Right renal pelvis (tissue), 4 donors: ENCODE measurements at regions not wholly inside any gene's neighbourhood (a gene's known extent, or its start where the extent isn't known, plus 50 kb on each side); places are given as distances from the start of the nearest gene placed in this dataset.
"Not testable (repeated sequence)": the region's sequence is repeated elsewhere in the genome, so short reads cannot be mapped to it uniquely, and the experiment has no call there.

Experiments used
- DNase-seq, 4 donors: peaks; one replicate each; pipeline ENCODE4 v3.0.0-alpha.2; 2013; ENCODE audit warnings: low read depth in 4 of 4, low spot score in 3 of 4, missing footprints in 1 of 4

DNA sequence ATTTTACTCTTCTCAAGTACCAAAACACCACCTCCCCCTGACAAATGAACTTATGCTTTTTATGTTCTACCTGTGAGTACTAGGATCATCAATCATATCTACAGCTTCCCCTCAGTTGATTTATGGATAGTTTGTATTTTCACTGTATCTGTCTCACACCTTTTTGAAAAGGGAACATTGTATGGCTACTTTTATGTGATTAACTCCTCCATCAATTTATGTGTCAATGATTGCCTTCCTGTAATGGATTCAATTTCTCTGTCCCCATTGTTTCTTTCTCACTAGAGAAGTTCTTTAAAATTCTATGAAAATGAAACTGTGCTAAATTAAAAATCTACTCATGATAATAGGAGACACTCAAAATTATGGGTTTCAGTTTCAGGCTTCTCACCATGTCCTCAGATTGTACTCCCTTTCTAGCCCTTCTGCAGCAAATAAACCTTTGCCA is 935.0 kb downstream of the TRIB2 start:
- DNase-seq, result no peak

DNA sequence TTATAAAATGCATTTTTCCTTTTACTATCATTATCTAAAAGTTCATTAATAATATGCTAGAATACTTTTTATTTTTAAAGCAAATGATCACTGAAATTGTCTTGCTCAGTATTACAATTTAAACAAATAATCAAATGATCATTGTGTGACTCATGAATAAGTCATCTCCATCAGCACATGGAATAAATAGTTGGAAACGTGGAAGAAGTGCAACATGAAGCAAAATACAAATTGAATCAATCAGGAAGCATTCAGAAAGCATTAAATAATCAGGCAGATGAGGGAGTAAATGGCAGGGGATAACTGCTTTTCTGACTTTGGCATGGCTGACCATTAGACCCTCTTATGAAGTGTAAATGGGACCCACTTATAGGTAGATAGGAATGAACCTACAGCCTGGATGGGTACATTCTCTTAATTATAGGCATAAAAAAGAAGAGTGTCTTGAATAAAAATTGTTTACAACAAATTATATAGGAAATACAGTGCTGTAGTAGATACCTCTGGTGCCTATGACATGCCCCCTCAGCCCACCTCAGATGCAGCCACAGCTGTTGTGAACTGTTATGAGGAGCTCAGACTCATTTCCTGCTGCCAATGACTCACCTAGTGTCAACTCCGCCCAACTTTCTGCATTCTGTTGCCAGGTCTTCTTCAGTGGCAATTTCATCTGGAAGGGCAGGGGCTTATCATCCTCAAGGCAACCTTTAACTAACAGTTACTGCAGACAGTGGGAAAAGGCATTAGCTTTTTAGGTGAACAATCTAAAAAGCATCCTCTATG is 936.0 kb downstream of the TRIB2 start:
- DNase-seq, result no peak

DNA sequence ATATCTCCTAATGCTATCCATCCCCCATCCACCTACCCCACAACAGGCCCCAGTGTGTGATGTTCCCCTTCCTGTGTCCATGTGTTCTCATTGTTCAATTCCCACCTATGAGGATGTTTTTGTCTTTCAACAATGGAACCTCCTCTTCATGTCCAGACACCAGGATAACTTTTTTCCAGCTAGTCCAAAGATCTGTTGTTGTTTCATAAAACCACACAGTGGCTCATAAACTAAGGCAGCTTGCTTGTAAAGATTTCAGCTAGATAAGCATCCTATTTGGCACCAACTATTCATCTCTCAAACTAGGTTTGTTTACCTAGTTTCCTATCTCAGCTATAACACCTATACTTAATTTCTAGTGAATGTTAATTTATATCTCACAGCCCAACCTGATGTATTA is 937.7 kb downstream of the TRIB2 start:
- no peak for DNase-seq

DNA sequence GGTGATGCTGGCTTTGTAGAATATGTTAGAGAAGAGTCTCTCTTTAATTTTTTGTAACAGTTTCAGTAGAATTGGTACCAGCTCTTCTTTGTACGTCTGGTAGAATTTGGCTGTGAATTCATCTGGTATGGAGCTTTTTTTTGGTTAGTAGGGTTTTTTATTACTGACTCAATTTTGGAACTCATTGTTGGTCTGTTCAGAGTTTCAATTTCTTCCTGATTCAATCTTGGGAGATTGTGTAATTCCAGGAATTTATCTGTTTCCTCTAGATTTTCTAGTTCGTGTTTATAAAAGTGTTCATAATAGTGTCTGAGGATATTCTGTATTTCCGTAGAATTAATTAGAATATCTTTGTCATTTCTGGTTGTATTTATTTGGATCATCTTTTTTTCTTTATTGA is 943.5 kb downstream of the TRIB2 start:
- DNase-seq, result no peak

DNA sequence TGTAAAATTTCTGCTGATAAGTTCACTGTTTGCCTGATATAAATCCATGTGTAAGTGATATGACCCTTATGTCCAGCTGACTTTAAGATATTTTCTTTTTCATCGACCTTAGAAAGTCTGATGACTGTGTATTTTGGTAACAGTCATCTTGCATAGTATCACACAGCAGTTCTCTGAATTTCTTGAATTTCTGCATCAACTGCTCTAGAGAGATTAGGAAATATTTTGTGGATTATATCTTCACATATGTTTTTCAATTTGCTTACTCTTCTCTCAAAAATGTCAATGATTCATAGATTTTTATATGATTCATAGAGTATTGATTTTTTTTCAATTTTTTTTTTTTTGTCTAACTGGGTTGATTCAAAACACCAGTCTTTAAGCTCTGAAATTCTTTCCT is 945.3 kb downstream of the TRIB2 start:
- DNase-seq, result no peak

DNA sequence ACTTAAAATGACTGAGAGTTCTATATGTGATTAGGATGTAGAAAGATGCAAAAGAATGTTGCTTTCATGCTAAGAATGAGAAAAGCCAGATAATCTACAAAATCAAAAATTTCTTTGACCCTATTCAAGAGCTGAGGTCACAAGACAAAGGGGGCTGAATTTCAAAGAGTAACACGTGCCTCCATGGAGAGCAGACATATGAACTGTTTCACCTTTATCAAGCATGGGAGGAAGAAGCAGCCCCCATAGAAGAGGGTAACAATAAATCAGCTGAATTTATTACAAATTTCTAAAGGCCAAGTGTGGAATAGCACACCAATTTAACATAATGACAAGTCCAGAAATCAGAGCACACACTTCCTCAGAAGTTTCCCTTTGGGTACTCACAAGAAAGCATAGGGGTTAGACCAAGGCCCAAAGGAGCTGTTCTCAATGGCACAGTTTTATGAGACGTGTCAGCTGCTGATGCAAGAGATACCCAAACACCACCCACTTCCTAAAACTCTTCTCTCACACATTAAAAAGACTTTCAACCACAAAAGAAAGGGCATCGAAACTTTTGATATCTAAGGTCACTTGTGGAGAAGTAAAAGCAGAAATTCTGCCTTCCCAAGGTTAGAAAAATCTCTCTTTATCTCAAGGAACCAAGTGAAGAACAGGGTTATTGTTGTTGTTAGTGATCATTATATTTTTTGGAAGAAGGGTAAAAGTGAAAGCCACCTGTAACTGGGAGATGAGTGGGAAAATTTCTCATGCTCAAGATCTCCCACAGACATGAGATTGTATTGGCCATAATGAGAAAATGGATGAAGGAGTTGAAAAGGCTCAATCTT is 950.1 kb downstream of the TRIB2 start:
- no peak for DNase-seq

DNA sequence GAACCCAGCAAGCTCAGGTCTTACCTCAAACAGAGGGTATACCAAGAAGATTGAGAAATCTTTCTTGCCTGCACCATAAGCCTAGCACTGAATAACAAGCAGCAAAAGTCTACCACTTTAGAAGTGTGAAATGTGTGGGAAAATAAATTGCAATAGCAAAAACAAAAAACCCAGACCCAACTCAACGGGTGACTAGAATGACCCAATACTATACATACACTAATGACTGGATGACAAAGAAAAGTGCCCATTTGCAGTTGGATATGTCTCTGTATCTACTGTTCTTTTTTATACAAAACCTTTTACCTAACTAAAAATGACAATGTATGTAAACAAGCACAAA is 950.6 kb downstream of the TRIB2 start:
- no peak for DNase-seq

DNA sequence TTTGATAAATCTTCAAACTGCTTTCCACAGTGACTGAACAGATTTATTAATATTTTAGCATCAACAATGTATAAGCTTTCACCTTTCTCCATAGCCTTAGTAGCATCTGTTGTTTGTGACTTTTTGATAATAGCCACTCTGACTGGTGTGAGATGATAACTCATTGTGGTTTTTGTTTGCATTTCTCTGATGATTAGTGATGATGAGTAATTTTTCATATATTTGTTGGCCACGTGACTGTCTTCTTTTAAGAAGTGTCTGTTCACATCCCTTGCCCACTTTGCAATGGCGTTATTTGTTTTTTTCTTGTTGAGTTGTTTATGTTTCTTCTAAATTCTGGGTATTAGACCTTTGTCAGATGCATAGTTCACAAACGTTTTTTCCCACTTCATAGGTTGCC is 952.9 kb downstream of the TRIB2 start:
- DNase-seq, result no peak

DNA sequence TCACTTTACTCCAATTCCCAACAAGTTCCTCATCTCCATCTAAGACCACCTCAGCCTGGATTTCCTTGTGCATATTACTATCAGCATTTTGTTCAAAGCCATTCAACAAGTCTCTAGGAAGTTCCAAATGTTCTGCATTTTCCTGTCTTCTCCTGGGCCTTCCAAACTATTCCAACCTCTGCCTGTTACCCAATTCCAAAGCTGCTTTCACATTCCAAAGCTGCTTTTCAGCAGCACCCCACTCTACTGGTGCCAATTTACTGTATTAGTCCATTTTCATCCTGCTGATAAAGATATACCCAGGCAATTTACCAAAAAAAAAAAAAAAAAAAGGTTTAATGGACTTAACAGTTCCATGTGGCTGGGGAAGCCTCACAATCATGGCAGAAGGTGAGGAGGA is 957.1 kb downstream of the TRIB2 start:
- DNase-seq, result not testable (repeated sequence)

DNA sequence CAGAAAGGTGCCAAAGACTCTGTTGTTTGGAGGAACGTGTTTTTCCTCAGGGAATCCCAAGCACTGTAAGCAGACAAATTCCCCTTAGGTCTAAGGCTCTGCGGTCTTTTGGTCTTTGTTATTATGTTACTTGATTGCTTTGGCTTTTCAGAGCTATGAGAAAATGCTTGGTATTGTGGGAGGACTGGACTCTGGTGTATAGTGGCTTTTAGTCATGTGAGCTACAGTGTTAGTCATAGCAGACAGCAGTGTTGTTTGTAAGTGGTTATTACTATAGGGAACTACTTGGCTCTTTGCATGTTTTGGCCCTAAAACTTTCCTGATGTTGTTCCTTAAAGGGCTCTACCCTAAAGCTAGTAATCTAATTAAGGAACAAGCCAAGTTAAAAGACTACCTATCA is 956.2 kb upstream of the LRATD1 start:
- no peak for DNase-seq

DNA sequence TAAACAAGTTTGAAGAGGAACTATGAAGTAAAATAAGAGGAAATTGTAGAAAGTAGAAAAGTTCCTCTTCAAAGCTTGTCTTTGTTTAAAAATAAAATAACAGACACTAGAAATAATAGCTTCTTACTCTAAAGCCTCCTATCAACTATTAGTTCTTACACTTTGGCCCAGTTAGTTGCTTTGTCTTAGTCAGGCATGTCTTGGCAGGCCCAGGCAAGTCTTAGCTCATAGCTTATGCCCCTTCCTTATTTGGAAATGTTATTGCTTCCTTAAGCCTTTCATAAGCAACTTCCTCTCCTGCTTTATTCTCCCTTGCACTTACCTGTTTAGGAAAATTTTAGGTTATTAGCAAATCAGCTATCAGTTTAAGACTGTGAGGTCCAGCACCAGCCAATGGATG is 950.6 kb upstream of the LRATD1 start:
- no peak for DNase-seq

DNA sequence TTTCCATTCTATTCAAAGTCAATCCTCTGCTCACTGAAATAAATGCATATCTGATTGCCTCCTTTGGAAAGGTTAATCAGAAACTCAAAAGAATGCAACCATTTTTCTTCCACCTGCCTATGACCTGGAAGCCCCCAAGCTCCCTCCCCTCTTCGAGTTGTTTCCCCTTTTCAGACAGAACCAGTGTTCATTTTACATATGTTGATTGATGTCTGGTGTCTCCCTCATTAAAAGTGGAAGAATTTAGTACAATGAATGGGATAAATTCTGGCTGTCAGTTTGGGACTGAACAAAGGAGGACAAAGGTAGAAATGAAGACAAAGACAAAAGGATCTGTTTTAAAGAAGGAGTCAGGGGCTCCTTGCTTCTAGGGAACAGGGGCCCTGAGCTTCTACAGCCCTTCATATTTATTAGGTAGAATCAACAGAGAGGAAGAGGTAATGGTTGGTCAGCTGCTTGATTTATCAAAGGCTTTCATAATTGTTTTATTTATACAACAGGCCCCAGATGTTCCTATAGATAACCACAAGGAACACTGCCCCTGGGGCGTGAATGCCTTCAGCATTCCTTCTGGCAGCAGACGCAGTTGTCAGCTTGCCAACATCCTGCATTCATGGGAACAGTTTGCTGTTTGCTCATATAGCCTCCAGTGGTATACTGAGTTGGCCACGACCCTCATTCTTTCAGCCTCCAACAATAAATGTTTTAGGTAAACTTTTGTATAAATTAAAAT is 949.8 kb upstream of the LRATD1 start:
- DNase-seq, result no peak

DNA sequence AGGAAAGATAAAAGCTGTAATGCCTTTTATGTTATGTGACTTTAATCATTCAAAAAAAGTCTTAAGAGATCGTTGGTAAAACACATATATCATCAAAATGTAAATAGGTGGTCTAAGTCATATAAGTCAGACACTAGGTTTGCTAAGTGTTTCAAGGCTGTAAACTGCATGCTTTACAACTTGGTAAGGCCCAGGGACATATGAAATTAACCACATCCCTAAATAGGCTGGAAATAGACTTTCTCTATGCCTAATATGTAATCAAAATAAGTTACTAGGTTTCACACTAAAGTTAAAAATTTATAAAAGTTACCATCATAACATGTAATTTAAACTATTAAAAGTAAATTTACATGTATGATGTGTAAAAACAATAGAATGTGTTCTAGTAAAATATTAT is 946.3 kb upstream of the LRATD1 start:
- no peak for DNase-seq

DNA sequence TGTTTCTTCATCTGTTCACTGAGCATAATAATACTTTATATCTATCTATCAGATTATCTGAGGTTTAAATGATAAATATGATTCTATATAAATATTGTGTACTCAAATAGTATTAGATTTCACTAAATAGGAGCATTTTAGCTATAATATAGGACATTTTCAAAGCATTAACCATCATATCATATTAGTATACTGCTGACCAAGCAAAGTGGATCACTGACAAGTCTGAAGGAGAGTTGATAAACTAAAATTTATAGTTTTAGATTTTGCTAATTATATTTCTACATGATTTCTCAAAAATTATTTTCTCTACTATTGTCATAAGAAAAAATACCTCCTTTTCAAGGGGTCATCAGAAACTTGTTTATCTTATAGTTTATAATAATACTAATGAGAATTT is 937.8 kb upstream of the LRATD1 start:
- no peak for DNase-seq

DNA sequence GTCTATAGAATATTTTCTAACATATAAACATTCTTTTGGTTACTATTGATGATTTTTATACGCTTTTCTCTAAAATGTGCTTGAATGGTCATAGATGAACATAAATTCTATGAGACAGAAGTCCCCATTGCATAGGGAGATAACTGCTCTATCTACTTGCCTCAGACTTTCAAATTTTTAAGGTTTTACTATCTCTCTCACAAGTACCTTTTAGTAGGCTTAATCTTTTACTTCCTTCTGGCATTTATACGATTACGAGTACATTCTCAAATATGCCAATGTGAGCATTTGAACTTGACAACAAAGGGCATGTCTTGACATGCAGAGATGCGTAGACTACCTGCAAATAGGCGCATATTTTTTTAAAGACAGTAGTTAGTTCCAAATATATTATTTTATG is 935.9 kb upstream of the LRATD1 start:
- DNase-seq, result no peak

DNA sequence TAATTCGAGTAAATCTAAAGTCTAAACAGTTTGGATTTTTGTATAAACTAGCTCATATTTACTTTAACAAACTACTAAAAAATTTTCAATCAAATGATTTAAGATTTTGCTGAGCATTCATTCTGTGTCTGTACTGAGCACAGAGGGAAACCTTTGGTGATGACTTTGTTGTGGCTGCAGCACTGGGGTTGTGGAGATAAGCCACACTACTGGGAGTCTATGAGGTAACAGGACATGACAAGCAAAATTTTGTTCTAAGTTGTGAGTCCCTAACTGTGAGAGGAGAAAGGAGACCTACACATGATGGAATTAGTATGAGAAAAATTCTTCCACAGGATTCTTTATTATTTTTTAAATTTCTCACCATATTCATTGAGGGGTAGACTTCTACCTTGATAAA is 933.7 kb upstream of the LRATD1 start:
- no peak for DNase-seq

DNA sequence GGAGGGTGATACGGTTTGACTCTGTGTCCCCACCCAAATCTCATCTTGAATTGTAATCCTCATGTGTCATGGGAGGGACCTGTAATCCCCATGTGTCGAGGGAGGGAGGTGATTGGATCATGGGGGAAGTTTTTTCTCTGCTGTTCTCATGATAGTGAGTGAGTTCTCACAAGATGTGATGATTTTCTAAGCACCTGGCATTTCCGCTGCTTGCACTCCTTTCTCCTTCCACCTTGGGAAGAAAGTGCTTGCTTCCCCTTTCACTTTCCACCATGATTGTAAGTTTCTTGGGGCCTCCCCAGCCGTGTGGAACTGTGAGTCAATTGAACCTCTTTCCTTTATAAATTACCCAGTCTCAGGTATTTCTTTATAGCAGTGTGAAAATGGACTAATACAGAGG is 932.6 kb upstream of the LRATD1 start:
- DNase-seq, result not testable (repeated sequence)

DNA sequence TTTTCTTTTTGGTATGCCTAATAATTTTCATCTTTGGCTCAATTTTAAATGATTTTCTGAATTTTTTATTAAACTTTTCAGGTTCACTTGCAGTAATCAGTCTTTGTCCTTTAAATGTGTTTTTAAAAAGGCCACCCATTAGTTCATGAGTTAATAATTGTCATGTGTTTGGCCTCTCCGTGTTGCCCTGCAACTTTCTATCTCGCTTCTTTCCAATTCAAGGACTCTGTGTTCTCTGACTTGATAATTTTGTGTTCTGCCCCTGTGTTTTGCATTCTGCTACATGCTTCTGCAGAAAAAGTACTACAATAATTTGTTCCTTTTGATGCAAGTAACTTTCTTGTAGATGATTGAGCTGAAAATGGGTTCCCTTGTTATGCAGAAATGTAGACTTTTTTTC is 921.4 kb upstream of the LRATD1 start:
- no peak for DNase-seq

DNA sequence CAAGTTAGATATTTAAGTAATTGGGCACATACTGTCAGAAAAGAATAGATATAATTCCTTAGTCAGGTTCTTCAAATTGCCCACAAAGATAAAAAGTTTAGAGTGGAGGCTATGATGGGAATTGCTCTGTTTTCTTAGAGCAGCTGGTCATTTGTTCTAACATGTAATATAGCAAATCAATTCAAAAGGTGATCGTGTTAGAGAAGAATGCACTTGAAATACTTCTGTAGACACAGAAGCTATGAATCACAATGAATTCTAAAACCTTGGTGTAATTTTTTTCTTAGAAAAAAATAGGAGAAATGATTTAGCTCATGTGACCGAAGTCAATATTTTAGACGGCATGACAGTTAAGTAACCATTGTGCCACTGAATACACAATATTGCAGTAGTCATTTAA is 918.1 kb upstream of the LRATD1 start:
- DNase-seq, result no peak

DNA sequence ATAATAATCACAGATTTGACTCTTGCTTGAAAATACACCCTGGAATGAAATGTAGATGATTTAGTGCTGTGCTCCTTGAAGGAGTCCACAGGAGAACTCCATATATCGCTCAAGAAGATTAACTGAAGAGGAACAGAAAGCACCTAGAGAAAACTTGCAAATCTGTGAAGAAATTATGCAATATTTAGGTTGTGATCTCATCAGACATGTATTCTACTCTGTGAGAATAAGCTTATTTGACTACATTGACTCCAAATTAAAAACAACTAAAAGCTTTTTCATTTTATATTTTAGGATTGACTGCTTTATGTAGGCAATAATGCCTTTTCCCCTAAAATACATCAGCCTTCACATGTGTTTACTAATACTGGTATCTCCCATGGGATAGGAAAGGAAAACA is 906.6 kb upstream of the LRATD1 start:
- DNase-seq, result no peak

DNA sequence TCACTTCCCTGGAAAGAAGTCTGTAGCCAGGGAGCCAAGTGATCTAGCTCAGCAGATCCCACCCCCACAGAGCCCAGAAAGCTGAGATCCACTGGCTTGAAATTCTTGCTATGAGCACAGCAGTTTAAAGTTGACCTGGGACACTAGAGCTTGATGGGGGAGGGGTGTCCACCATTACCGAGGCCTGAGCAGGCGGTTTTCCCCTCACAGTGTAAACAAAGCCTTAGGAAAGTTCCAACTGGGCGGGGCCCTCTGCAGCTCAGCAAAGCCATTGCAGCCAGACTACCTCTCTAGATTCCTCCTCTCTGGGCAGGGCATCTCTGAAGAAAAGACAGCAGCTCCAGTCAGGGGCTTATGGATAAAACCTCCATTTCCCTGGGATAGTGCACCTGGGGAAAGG is 887.2 kb upstream of the LRATD1 start:
- DNase-seq, result no peak

DNA sequence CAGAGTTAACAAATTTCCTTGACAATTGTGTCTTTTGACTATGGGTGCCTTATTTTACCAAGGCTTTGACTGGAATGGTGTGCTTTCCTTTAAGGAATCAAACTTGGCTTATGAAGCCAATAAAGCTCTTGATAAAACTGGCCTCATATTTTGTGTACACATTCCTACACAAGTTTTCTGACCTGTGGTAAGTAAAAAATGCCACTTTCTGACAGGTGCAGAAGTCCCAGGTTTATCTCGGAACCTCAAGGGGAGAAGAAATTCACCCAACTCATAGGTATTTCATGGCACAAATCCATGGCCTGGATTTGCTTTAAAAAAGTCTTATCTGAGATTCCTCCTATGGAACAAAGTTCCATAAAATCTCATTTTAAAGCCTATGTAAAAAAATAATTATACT is 880.6 kb upstream of the LRATD1 start:
- DNase-seq, result no peak
